Fibroblast of skin of right quadriceps (primary cell): ENCODE measurements at regions not wholly inside any gene's neighbourhood (a gene's known extent, or its start where the extent isn't known, plus 50 kb on each side); places are given as distances from the start of the nearest gene placed in this dataset.
"Not testable (repeated sequence)": the region's sequence is repeated elsewhere in the genome, so short reads cannot be mapped to it uniquely, and the experiment has no call there.

ENCODE experiments used
- DNase-seq: peaks from one replicate; pipeline ENCODE4 v3.0.0-alpha.2; 2013

DNA sequence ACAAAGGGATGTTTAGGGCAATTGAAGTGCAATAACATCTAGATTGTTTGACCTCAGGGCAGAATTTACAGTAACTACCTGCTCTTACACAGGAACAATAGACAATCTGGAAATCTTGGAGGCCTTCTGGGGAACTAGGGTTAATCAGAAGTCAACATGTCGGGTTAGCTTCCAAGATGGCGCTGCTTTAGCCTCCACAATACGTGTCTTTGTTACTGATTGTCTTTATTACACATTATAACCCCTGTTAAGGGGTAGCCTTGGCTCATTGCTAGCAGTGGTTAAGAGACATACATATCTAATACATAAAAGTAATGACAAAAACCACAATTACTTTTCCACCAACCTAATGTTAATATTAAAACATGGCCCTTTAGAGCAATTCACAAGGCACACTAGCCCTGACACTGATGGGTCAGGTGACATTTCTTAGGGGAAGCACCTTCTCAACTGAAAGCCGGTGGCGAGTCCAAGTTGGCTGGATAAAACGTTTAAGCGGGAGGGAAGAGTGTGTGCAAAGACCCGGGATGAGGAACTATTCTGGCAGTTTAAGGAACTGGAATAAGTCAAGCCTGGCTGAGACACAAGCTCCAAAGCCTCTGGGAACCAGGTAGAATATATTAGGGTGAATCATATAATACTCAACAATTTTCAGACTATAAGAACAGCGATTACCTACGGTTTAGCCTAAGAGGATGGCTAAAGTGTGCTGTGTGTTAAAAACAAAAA is 236.9 kb downstream of the BCAS1 start:
- DNase-seq: no peak

DNA sequence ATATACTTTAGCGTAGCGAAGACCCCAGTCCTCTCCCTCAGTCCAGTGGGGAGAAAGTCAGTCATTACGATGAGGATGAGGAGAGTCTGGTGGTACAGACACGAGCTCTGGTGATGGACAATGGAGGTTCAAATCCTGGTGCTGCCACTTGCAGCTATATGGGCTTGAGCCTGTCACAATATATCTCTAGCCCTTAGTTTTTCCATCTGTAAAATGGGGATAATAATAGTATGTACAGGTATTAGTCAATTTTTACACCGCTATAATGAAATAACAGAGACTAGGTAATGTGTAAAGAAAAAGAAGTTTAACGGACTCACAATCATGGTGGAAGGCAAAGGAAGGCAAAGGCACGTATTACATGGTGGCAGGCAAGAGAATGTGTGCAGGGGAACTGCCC is 237.9 kb downstream of the BCAS1 start:
- no peak for DNase-seq

DNA sequence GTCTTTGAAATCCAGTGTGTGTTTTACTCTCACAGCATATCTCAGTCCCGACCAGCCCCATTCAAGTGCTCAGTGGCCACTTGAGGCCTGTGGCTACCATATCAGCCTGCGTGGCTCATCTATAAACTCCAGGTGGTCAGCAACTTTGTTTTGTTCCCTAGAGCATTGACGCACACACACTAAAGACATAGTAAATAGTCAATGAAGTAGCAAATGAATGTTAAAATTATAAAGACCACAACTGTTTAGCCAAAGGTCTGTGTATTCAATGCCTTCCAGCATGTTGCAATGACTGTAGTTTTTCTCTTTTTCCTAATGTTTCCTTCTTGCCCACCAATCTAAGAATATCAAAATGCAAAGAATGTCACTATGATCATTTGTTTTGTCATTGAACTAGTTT is 238.2 kb upstream of the ZNF217 start:
- DNase-seq: no peak

GRCh38 chr20:53831228-53831627 is 237.6 kb upstream of the ZNF217 start:
- no peak for DNase-seq

- DNase-seq: peak; percentile 81
These were observed 236.3 kb upstream of the ZNF217 start for GRCh38 chr20:53829724-53830521.

- peak; percentile 98 for DNase-seq
These were observed 235.7 kb upstream of the ZNF217 start for GRCh38 chr20:53829255-53829723.

DNA sequence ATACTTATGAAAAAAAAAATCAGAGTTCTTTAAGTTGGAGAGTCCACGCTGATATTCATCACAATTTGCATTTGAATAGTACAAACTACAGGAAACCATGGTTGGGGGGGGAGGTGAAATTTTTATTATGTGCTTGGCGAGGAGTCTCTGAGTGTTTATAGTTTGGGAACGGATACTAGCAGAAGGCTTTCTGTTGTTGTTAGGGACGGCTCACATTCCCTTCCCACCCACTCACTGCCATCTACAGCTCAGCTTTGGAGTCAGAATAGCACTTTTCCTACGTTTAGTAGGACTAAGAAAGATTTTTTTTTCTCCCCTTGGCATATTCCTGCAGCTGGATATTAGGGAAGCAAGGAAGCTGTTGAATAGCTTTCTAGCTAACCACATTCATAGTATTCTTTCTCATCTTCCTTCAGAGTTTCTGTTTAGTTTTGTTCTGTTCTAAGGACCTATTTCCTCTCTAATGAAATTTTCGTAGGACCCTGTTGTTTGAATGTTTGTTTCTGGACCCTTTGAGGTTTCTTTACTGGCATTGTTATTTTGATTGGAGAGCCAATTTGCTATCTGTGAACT is 235.1 kb upstream of the ZNF217 start:
- peak; percentile 97 for DNase-seq

DNA sequence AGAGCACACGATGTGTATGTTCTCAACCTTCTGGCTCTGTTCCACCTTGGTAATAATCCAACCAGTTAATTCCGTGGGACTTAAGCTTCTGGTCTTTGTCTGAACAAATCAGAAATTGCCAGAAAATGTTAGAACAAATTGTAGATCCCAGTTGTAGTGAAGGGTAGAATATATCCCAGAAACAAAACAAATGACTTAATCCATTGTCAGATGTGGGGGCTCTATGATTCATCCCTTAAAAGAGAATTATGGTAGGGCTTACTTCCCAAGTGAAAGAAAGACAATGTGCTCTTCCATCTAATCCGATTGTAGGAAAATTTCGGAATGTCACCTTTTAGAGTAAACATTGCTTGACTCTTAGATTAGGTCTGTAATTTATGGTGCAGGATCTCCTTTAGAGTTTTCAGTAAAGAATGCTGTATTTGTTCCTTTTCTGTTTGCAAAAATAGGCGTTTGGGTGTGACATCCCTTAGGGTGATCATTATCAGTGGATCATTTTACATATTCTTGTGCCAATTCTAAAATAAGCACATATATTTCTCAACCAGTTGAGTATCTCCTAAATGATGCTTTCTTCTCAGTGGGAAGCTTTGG is 234.5 kb upstream of the ZNF217 start:
- DNase-seq: peak; percentile 98

DNA sequence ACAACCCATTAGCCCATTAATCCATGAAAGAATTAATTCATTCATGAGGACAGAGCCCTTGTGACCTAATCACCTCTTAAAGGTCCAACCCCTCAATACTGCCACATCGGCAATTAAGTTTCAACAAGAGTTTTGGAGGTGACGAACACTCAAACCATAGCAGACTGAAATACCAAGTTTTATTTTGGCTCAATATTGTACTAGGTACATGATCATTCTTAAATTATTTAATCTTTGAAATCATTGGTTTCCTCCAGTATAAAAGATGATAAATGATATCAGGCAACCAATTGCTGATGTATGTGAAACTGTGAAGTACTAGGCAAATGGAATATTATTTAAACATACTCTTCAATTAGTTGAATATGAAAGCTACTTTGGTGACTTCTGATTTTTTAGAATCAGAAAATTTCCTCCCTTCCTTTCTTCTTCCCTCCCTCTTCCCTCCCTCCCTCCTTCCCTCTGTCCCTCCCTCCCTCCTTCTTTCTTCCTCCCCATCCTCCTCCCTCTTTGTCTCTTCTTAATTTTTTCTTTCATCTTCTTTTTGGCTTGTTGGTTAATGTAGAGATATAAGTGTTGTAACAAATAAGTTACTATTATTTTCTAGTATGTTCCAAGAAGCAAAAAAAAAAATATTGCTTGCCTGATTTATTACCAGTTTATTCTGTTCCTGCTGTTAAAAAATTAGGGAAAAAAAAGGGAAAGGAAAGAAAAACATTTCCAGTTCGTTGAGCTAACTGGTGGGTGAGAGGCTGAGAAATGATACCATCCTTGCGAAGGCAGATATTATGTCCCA is 233.9 kb upstream of the ZNF217 start:
- DNase-seq: no peak

GRCh38 chr20:53826597-53827291 is 233.1 kb upstream of the ZNF217 start:
- DNase-seq: no peak

- DNase-seq: no peak
These were observed 232.5 kb upstream of the ZNF217 start for GRCh38 chr20:53826090-53826489.

DNA sequence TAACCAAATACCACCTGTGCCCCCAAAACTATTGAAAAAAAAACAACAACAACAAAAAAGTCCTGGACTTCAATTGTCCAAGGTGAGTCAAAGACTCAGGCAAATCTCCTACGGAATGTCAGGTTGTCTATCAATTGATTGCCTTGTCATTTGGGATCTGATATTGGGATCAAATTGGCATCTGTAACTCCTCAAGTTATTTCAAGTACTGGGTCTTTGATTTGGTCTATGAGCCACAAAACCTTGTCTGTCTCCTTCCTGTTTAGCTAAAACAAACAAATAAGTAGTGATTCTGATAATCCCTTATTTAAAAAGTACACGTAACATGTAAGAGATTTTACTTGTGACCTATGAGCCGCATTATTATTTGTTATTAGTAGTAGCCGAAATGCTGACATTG is 231.6 kb upstream of the ZNF217 start:
- no peak for DNase-seq

DNA sequence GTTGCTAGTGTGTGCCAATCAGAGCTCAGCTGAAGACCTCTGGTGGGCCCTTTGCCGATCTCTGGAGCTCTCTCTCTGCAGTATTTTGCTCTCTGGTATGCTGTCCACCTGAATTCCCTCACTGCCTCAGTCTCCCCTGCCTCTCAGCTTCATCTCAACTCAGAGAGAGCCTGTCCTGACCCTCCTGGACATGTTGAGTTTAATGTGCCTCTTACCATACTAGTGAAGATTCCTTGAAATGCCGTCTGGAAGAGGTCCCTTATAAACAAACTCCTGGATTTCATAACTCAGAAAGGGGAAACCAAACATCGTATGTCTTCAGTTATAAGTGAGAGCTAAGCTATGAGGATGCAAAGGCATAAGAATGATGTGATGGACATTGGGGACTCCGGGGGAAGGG is 231.1 kb upstream of the ZNF217 start:
- no peak for DNase-seq

DNA sequence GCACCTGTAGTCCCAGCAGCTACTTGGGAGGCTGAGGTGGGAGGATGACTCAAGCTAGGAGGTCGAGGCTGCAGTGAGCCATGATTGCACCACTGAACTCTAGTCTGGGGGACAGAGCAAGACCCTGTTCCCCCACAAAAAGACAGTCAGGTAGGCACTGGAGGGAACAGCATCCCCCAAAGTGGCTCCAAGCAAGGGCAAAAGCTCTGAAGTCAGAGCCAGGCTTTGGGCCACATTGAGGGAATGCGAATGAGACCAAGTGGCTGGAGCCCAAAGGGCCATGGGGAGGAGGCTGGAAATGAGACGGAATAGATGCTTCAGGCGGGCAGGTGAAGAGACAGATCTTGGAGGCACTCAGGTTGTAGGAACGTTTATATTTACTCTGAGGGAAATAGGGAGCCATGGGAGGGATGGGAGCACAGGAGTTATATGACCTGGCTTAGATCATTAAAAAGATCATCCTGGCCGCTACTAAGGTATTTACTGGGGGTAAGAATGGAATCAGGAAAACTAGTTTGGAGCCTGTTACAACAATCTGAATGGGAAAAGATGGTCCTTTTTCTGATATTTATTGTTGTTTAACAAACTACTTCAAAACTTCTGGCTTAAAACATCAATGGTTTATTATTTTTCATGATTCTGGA is 229.6 kb upstream of the ZNF217 start:
- no peak for DNase-seq

GRCh38 chr20:53822534-53822933 is 228.9 kb upstream of the ZNF217 start:
- no peak for DNase-seq

- DNase-seq: no peak
These were observed 226.4 kb upstream of the ZNF217 start for GRCh38 chr20:53819973-53820451.

- DNase-seq: no peak
These were observed 225.0 kb upstream of the ZNF217 start for GRCh38 chr20:53818457-53819177.

GRCh38 chr20:53817513-53817912 is 223.9 kb upstream of the ZNF217 start:
- DNase-seq: not testable (repeated sequence)

- no peak for DNase-seq
These were observed 223.3 kb upstream of the ZNF217 start for GRCh38 chr20:53816872-53817398.

- DNase-seq: no peak
These were observed 221.9 kb upstream of the ZNF217 start for GRCh38 chr20:53815509-53815908.
